CD4-positive, alpha-beta memory T cell (primary cell): ENCODE measurements at regions not wholly inside any gene's neighbourhood (a gene's known extent, or its start where the extent isn't known, plus 50 kb on each side); places are given as distances from the start of the nearest gene placed in this dataset.

Experiments
- CTCF ChIA-PET: fragments of 350-600 bp; sonication (Branson Sonifier 250); formaldehyde crosslinking; loops from one replicate; lab custom pipeline; 2021; ENCODE audit warnings: inconsistent platforms; ENCODE audit not compliant: partially characterized antibody; lab: Charles Lee
- POLR2A ChIA-PET: fragments of 350-600 bp; sonication (Branson Sonifier 250); formaldehyde crosslinking; loops from one replicate; lab custom pipeline; 2021; ENCODE audit not compliant: partially characterized antibody; lab: Charles Lee
- DNase-seq, 5 donors: peaks; one replicate each; pipeline versions ENCODE4 v3.0.0 to v3.0.0-alpha.2; 2020 to 2022; ENCODE audit warnings: mixed read lengths in 1 of 5
- H3K27ac ChIP-seq: one replicate; pipeline ENCODE4 v1.7.0; 2013; ENCODE audit warnings: low read depth, low read length
- H3K27me3 ChIP-seq: 2 replicates; pipeline ENCODE4 v1.7.0; 2013; ENCODE audit warnings: mild to moderate bottlenecking, low read length, moderate library complexity; ENCODE audit not compliant: insufficient read depth
- H3K36me3 ChIP-seq: 2 replicates; pipeline ENCODE4 v1.7.0; 2013; ENCODE audit warnings: mild to moderate bottlenecking, low read length, moderate library complexity; ENCODE audit not compliant: insufficient read depth
- H3K4me1 ChIP-seq: 2 replicates; pipeline ENCODE4 v1.7.0; 2013; ENCODE audit warnings: mild to moderate bottlenecking, low read length, moderate library complexity; ENCODE audit not compliant: insufficient read depth
- H3K4me3 ChIP-seq, 2 donors: one replicate each; pipeline ENCODE4 v1.7.0; 2013; ENCODE audit warnings: low read length in 2 of 2, mild to moderate bottlenecking in 1 of 2
- H3K9me3 ChIP-seq, 2 donors: one replicate each; pipeline ENCODE4 v1.7.0; 2013; ENCODE audit warnings: low read length in 2 of 2, control low read depth in 1 of 2; ENCODE audit not compliant: control insufficient read depth in 1 of 2
- H3K27ac Mint-ChIP-seq, 7 donors: one replicate each; pipeline ENCODE4 v1.8.0; 2020 to 2021; ENCODE audit warnings: mixed read lengths in 7 of 7, mild to moderate bottlenecking in 6 of 7, inconsistent platforms in 3 of 7, moderate library complexity in 3 of 7
- H3K27me3 Mint-ChIP-seq, 2 donors: one replicate each; pipeline ENCODE4 v1.8.0; 2020 to 2021; ENCODE audit warnings: mixed read lengths in 2 of 2
- H3K36me3 Mint-ChIP-seq, 2 donors: one replicate each; pipeline ENCODE4 v1.8.0; 2020 to 2021; ENCODE audit warnings: mixed read lengths in 2 of 2, inconsistent platforms in 1 of 2, mild to moderate bottlenecking in 1 of 2
- H3K4me1 Mint-ChIP-seq, 4 donors: one replicate each; pipeline ENCODE4 v1.8.0; 2020 to 2021; ENCODE audit warnings: mixed read lengths in 4 of 4, mild to moderate bottlenecking in 1 of 4
- H3K4me3 Mint-ChIP-seq, 8 donors: one replicate each; pipeline ENCODE4 v1.8.0; 2020 to 2021; ENCODE audit warnings: mixed read lengths in 8 of 8, mild to moderate bottlenecking in 7 of 8, moderate library complexity in 6 of 8, inconsistent platforms in 3 of 8
- H3K9me3 Mint-ChIP-seq, 8 donors: one replicate each; pipeline ENCODE4 v1.8.0; 2020 to 2021; ENCODE audit warnings: mixed read lengths in 8 of 8, mild to moderate bottlenecking in 5 of 8, inconsistent platforms in 3 of 8, moderate library complexity in 1 of 8
- intact Hi-C: fragments of 100-400 bp; cut with micrococcal nuclease; formaldehyde crosslinking; loops from one replicate; pipeline ENCODE4 v1.15.1; 2023

GRCh38 chr10:3936422-3937040 is 151.5 kb upstream of the KLF6 start:
- CTCF ChIA-PET: interaction anchor here (1.5 to 2.2 kb wide), 2 partner anchors 9 to 28 kb away, joined by 3 to 12 read pairs; no protein-coding TSS in a partner anchor
- intact Hi-C loops: no loop called here
- H3K27me3 Mint-ChIP-seq: no peaks in the 10 kb centered on the region

GRCh38 chr10:3935933-3936359 is 150.9 kb upstream of the KLF6 start:
- ChIA-PET POLR2A (interaction anchor here (0.7 to 7.6 kb wide), 9 partner anchors 11 to 299 kb away, joined by 3 to 93 read pairs (median 5); partner anchors contain the start of gene KLF6), CTCF (interaction anchor here (1.3 to 2.2 kb wide), 3 partner anchors 10 to 124 kb away, joined by 3 to 12 read pairs (median 4); no protein-coding TSS in a partner anchor)
- peak overlapping the region; percentile 61 for H3K27ac ChIP-seq
- H3K4me3 ChIP-seq: no peak overlapping the region
- no peak for DNase-seq
- intact Hi-C loops: loop anchor here (1.0 kb wide), 1 partner anchor 13 kb away; no protein-coding TSS in a partner anchor
- Mint-ChIP-seq H3K36me3 (peaks cover 0 to 3% of the 10 kb centered on the region in 2 donors), H3K4me3 (peak overlapping the region; percentile 1 to 94 (median 90)), H3K27me3 (no peaks in the 10 kb centered on the region), H3K27ac (peak overlapping the region; percentile 61 to 99 (median 97)), H3K9me3 (peaks cover 0 to 2% (median 0%) of the 10 kb centered on the region in 8 donors), H3K4me1 (peaks cover 29 to 41% (median 31%) of the 10 kb centered on the region in 4 donors)
- no peaks in the 10 kb centered on the region for H3K9me3 ChIP-seq
- peaks cover 20% of the 10 kb centered on the region for H3K4me1 ChIP-seq
- no peaks in the 10 kb centered on the region for H3K36me3 ChIP-seq
- H3K27me3 ChIP-seq: no peaks in the 10 kb centered on the region

More at GRCh38 chr10:3936422-3937040, 151.5 kb upstream of the KLF6 start:
- Histone ChIP-seq H3K36me3 (no peaks in the 10 kb centered on the region), H3K9me3 (no peaks in the 10 kb centered on the region), H3K4me1 (peaks cover 20% of the 10 kb centered on the region), H3K27ac (no peak overlapping the region), H3K27me3 (no peaks in the 10 kb centered on the region), H3K4me3 (no peak overlapping the region)
- peak overlapping the region; percentile 2 to 88 (median 74) for H3K27ac Mint-ChIP-seq
- H3K36me3 Mint-ChIP-seq: peaks cover 0 to 3% of the 10 kb centered on the region in 2 donors
- no peak for DNase-seq
- H3K4me3 Mint-ChIP-seq: peak overlapping the region in 3 of 8 donors; percentile 48 to 94 (median 52)
- H3K4me1 Mint-ChIP-seq: peaks cover 30 to 45% (median 33%) of the 10 kb centered on the region in 4 donors
- peaks cover 0 to 2% (median 0%) of the 10 kb centered on the region in 8 donors for H3K9me3 Mint-ChIP-seq
- POLR2A ChIA-PET: interaction anchor here (0.9 to 7.6 kb wide), 4 partner anchors 11 to 299 kb away, joined by 3 to 93 read pairs (median 32); partner anchors contain the start of gene KLF6

- H3K27ac ChIP-seq: peak overlapping the region; percentile 61
- H3K27me3 ChIP-seq: no peaks in the 10 kb centered on the region
- Mint-ChIP-seq H3K36me3 (peaks cover 0 to 3% of the 10 kb centered on the region in 2 donors), H3K27ac (peak overlapping the region; percentile 85 to 99 (median 97)), H3K4me3 (peak overlapping the region; percentile 84 to 94 (median 90)), H3K4me1 (peaks cover 26 to 37% (median 28%) of the 10 kb centered on the region in 4 donors), H3K9me3 (peaks cover 0 to 2% (median 0%) of the 10 kb centered on the region in 8 donors), H3K27me3 (no peaks in the 10 kb centered on the region)
- intact Hi-C loops: loop anchor here (1.0 kb wide), 1 partner anchor 14 kb away; no protein-coding TSS in a partner anchor
- H3K4me3 ChIP-seq: peak overlapping the region in 1 of 2 donors; percentile 56
- DNase-seq: peak; percentile 57 to 68 (median 63)
- H3K4me1 ChIP-seq: peaks cover 20% of the 10 kb centered on the region
- POLR2A ChIA-PET: interaction anchor here (0.7 to 7.6 kb wide), 12 partner anchors 12 to 196 kb away, joined by 3 to 93 read pairs (median 4); partner anchors contain the start of gene KLF6
- H3K9me3 ChIP-seq: no peaks in the 10 kb centered on the region
- CTCF ChIA-PET: interaction anchor here (1.0 to 2.2 kb wide), 6 partner anchors 11 to 150 kb away, joined by 3 to 12 read pairs (median 3); partner anchors contain the start of gene KLF6
- H3K36me3 ChIP-seq: no peaks in the 10 kb centered on the region
These were observed 150.1 kb upstream of the KLF6 start for GRCh38 chr10:3935141-3935540.

- H3K9me3 ChIP-seq: no peaks in the 10 kb centered on the region
- H3K36me3 ChIP-seq: no peaks in the 10 kb centered on the region
- no peaks in the 10 kb centered on the region for H3K27me3 ChIP-seq
- peak overlapping the region in 3 of 8 donors; percentile 27 to 92 (median 89) for H3K4me3 Mint-ChIP-seq
- H3K27ac ChIP-seq: no peak overlapping the region
- peaks cover 0 to 2% (median 0%) of the 10 kb centered on the region in 8 donors for H3K9me3 Mint-ChIP-seq
- H3K4me1 ChIP-seq: peaks cover 20% of the 10 kb centered on the region
- H3K4me3 ChIP-seq: no peak overlapping the region
- CTCF ChIA-PET: interaction anchor here (0.8 kb wide), 1 partner anchor 49 kb away, joined by 3 read pairs; no protein-coding TSS in a partner anchor
- POLR2A ChIA-PET: interaction anchor here (1.1 to 7.6 kb wide), 7 partner anchors 13 to 150 kb away, joined by 3 to 93 read pairs (median 4); partner anchors contain the start of gene KLF6
- peaks cover 26 to 42% (median 28%) of the 10 kb centered on the region in 4 donors for H3K4me1 Mint-ChIP-seq
- intact Hi-C loops: no loop called here
- peak overlapping the region in 4 of 7 donors; percentile 15 to 98 (median 91) for H3K27ac Mint-ChIP-seq
- no peaks in the 10 kb centered on the region for H3K27me3 Mint-ChIP-seq
- no peak for DNase-seq
- peaks cover 0 to 3% of the 10 kb centered on the region in 2 donors for H3K36me3 Mint-ChIP-seq
These were observed 148.7 kb upstream of the KLF6 start for GRCh38 chr10:3933733-3934132.

GRCh38 chr10:3932597-3933375 is 147.8 kb upstream of the KLF6 start:
- Mint-ChIP-seq H3K27ac (peak overlapping the region in 3 of 7 donors; percentile 30 to 57 (median 47)), H3K9me3 (peaks cover 0 to 2% (median 0%) of the 10 kb centered on the region in 8 donors), H3K4me1 (peaks cover 26 to 42% (median 28%) of the 10 kb centered on the region in 4 donors), H3K27me3 (no peaks in the 10 kb centered on the region), H3K4me3 (peak overlapping the region in 1 of 8 donors; percentile 21), H3K36me3 (peaks cover 0 to 3% of the 10 kb centered on the region in 2 donors)
- no peak for DNase-seq
- no peaks in the 10 kb centered on the region for H3K27me3 ChIP-seq
- POLR2A ChIA-PET: interaction anchor here (1.1 to 7.6 kb wide), 4 partner anchors 14 to 149 kb away, joined by 3 to 93 read pairs (median 31); partner anchors contain the start of gene KLF6
- H3K9me3 ChIP-seq: no peaks in the 10 kb centered on the region
- intact Hi-C loops: no loop called here
- no peak overlapping the region for H3K27ac ChIP-seq
- no peaks in the 10 kb centered on the region for H3K36me3 ChIP-seq
- H3K4me1 ChIP-seq: peaks cover 20% of the 10 kb centered on the region
- no peak overlapping the region for H3K4me3 ChIP-seq
- CTCF ChIA-PET: no interaction called here

GRCh38 chr10:3931901-3932300 is 146.9 kb upstream of the KLF6 start:
- peaks cover 0 to 3% of the 10 kb centered on the region in 2 donors for H3K36me3 Mint-ChIP-seq
- peaks cover 0 to 2% (median 0%) of the 10 kb centered on the region in 8 donors for H3K9me3 Mint-ChIP-seq
- peaks cover 26 to 40% (median 29%) of the 10 kb centered on the region in 4 donors for H3K4me1 Mint-ChIP-seq
- H3K27ac Mint-ChIP-seq: peak overlapping the region in 1 of 7 donors; percentile 53
- CTCF ChIA-PET: no interaction called here
- intact Hi-C loops: no loop called here
- Histone ChIP-seq H3K4me3 (no peak overlapping the region), H3K27ac (no peak overlapping the region), H3K36me3 (no peaks in the 10 kb centered on the region), H3K27me3 (no peaks in the 10 kb centered on the region), H3K9me3 (no peaks in the 10 kb centered on the region), H3K4me1 (peaks cover 20% of the 10 kb centered on the region)
- POLR2A ChIA-PET: interaction anchor here (1.0 kb wide), 1 partner anchor 147 kb away, joined by 3 read pairs; the partner anchor contains the start of gene KLF6
- no peak for DNase-seq
- no peak overlapping the region for H3K4me3 Mint-ChIP-seq
- H3K27me3 Mint-ChIP-seq: no peaks in the 10 kb centered on the region
